ENCODE measurements at regions not wholly inside any gene's neighbourhood (a gene's known extent, or its start where the extent isn't known, plus 50 kb on each side); places are given as distances from the start of the nearest gene placed in this dataset.

GRCh38 chr20:12482661-12483060, 526.1 kb upstream of the SPTLC3 start:
- TF ChIP-seq CTCF (IDR thresholded peaks at IDR 0.05) = no peak
- TF ChIP-seq POLR2AphosphoS5 (IDR thresholded peaks at IDR 0.05) = no peak

All from upper lobe of left lung (tissue), 4 donors.